ENCODE measurements at regions not wholly inside any gene's neighbourhood (a gene's known extent, or its start where the extent isn't known, plus 50 kb on each side); places are given as distances from the start of the nearest gene placed in this dataset.
"Not testable (repeated sequence)": the region's sequence is repeated elsewhere in the genome, so short reads cannot be mapped to it uniquely, and the experiment has no call there.

DNA sequence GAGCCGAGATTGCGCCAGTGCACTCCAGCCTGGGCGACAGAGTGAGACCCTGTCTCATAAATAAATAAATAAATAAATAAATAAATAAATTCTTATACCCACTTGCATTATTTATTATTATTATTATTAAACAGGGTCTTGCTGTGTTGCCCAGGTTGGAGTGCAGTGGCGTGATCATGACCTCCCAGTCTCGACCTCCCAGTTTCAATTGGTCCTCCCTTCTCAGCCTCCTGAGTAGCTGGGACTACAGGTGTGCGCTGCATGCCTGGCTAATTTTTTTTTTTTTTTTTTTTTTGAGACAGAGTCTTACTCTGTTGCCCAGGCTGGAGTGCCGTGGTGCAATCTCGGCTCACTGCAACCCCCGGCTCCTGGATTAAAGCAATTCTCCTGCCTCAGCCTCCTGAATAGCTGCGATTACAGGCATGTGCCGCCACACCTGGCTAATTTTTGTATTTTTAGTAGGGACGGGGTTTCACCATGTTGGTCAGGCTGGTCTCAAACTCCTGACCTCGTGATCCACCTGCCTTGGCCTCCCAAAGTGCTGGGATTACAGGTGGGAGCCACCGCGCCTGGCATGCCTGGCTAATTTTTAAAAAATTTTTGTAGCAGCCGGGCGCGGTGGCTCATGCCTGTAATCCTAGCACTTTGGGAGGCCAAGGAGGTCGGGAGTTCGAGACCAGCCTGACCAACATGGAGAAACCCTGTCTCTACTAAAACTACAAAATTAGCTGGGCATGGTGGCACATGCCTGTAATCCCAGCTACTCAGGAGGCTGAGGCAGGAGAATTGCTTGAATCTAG is 150.2 kb downstream of the SEC14L1 start:
- not testable (repeated sequence) for DNase-seq (ENCODE audit: low spot score)

DNA sequence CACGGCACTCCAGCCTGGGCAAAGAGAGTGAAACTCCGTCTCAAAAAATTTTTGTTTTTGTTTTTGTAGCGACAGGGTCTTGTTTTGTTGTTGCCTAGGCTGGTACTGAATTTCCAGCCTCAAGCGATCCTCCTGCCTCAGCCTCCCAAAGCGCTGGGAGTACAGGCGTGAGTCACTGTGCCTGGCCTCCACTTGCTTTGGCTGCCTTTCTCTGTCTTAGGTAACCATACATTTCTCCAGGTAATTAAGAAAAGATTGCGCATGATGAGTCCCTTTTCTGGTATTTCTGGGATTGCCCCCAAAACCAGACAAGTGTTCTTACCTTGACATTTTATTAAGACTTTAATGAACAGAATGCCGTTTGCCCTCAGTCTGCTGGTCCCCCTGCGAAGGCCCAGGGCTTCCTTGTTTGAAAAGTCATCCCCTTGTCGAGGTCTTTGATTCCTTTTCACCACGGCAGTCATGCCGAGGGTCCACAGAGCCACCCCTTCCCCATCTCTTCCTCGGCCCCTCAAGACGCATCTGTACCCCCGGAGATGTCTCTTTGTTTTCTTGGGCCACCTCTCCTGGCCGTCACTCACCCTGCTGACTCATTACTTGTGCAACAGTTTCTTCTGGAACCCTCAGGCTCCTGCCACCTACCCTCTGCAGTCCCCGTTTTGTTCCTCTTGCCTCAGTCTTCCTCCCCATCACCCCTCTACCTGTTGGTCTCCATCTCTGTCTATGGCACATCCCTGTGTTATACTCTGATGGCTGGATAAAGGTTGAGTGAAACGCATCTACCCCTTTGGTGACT is 151.0 kb downstream of the SEC14L1 start:
- DNase-seq (ENCODE audit: low spot score), result no peak

DNA sequence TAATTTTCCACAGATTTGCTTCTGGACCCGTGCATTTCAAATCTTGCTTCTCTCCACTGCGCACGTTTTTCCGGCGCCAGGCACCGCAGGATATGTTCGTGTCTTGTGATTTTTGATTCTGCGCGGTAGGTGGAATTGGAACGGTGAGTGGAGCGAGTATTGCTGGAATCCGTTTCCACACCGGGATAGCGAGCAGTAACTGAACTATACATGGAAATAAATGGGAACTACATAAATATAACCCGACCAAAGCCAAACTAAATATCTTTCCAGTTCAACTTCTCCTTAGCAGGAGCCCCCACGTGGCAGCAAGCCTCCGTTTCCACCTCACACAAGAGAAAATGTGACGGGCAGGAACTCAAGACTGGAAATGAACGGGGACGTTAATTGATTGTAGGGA is 154.0 kb downstream of the SEC14L1 start:
- DNase-seq (ENCODE audit: low spot score), result no peak

DNA sequence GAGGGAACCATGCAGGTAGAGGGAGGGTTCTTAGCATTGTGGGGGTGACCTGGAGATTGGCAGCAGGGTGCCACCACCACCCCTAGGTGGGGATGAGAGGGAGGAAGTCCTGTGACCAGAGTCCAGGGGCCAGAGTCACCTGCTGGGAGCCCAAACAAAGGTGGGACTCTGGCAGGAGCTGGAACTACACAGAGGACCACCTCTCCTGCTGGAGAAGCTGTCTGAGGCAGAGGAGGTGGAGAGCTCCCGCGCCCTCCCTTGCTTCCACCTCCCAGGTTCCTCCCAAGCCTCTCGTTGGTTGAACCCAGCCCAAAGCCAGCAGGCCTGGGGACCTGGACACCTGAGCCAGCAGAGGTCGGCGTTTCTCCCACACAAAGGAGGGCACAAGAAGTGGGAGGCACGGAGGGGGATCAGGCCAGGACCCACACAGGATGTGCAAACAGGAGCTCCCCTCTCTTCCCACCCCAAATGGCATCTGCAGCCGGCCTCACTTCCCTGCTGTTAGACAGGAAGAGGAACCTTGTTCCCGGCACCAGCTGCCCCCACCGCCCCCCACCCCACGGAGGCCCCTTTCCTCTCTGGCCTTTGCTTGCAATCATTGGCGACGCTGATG is 154.6 kb downstream of the SEC14L1 start:
- no peak for DNase-seq (ENCODE audit: low spot score)

DNA sequence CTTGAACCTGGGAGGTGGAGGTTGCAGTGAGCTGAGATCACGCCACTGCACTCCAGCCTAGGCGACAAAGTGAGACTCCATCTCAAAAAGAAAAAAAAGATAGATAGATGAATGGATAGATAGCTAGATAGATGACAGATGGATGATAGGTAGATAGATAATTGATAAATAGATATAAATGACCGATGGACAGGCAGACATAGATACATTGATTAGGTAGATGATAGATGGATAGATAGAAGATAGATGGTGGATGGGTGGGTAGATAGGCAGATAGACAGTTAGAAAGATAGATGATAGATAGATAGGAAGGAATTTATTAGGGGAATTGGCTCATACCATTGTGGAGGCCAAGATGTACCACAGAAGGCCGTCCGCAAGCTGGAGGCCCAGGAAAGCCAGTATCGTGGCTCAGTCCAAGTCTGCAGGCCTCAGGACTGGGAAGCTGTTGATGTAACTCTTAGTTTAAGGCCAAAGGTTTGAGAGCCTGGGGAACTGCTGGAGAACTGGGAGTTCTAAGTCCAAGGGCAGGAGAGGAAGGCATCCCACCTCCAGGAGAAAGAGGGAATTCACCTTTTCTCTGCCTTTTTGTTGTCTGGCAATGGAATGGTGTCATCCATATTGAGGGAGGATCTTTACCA is 156.1 kb downstream of the SEC14L1 start:
- DNase-seq (ENCODE audit: low spot score), result no peak

DNA sequence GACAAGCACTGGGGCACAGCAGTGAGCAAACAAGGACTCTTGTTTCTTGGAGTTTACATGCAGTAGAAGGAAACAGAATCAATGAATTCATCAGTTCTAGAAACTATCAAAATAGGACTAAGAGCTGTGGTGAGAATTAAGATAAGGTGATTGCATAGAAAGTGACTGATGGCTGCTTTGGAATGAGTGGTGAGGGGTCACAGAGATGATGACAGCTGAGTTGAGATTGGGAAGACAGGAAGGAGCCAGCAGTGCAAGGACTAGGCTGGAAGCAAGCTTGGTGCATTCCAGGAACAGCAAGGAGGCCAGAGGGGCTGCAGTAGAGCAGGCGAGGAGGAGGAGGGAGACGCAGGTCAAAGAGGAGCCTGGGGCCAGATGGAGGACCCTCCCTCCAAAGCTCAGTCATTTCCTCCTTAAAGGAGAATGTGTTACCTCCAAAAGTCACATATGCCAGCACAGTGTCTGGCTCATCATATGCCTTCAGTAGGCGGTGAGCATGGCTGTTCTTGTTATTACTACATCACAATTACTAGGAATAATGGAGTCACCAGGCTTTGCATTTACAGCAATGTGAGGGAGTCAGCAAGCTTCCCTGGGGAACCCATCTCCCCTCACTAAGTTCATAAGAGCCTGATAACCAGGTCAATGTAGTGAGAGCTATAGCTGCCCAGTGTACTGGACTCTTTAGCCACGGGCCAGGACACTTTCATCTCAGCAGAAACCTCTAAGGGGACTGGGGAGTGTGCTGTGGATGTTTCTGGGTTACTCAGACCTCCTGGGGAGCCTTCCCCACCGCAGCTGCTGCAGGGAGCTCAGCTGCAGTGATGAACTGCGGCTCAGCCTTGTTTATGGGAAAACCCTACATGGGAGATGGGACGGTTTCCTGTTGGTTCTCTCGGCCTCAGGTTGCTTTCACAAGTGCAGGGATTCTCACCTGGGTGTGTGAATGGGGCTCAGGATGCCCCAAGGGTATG is 157.2 kb downstream of the SEC14L1 start:
- no peak for DNase-seq (ENCODE audit: low spot score)

DNA sequence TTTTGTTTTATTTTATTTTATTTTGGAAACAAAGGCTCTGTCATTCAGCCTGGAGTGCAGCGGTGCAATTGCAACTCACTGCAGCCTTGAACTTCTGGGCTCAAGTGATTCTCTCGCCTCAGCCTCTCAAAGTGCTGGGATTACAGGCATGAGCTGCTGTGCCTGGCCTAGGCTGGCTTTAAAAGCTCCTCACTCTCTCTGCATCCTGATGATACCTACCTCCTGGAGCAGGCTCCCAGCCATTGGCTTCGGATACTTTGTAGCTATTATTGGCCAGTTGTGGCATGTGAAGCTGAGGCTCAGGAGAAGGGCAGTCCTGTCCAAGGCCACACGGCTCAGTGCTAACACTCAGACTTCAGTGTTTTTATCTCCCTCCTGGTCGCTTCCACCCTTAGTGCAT is 158.0 kb downstream of the SEC14L1 start:
- DNase-seq (ENCODE audit: low spot score), result no peak

DNA sequence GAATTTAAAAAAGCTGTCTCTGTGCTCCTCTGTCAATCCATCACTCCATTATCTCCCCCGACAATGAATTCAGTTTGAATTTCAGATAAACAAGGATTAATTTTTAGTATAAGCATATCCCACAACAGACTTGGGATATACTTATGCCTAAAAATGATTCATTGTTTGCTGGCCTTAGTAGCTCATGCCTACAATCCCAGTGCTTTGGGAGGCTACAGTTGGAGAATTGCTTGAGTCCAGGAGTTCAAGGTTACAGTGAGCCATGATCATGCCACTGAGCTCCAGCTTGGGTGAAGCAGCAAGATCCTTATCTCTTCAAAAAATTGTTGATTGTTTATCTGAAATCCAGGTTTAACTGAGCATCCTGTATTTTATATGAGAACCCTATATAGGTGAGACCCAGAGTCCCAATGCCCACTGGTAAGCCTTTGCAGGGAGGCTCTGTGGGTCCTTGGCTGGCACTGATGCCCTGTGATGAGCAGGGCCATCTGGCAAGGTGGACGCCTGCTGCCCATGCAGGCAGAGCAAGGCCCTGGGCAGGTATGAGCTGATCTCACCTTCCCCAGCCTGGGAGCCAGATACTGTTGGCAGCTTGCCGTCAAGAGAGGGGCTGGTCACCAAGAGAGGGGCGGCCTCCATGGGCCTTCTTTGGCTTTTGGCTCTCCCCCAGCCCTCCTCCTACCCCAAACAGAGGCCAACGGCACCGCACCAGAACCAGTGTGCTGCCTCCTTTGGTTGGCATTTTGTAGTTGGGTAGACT is 158.7 kb downstream of the SEC14L1 start:
- DNase-seq (ENCODE audit: low spot score), result no peak

DNA sequence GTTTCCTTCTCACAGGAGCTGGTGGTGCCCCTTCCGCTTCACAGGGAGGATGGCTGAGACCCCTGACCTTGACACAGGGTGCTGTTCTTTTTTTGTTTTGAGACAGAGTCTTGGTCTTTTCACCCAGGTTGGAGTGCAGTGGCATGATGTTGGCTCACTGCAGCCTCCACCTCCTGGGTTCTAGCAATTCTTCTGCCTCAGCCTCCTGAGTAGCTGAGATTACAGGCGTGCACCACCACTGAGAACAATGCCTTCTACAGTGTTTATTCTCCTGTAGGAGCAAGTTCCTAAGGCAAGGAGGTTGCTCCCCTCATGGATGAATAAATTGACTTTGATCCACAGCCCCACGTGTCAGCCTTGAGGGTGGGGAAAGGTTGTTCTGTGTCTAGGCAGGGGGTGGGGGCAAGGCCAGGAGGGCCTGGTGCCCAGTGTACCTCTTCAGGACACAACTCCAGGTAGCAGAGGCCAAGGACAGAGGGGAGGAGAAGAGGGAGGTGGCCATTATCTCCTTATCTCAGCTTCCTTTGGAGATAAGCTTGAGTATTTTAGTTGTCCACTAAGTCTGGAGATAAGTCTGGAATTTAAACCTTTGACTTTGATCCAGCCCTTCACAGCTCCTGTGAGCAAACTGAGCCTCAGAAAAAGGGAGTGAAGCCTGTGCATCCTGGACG is 159.4 kb downstream of the SEC14L1 start:
- no peak for DNase-seq (ENCODE audit: low spot score)

DNA sequence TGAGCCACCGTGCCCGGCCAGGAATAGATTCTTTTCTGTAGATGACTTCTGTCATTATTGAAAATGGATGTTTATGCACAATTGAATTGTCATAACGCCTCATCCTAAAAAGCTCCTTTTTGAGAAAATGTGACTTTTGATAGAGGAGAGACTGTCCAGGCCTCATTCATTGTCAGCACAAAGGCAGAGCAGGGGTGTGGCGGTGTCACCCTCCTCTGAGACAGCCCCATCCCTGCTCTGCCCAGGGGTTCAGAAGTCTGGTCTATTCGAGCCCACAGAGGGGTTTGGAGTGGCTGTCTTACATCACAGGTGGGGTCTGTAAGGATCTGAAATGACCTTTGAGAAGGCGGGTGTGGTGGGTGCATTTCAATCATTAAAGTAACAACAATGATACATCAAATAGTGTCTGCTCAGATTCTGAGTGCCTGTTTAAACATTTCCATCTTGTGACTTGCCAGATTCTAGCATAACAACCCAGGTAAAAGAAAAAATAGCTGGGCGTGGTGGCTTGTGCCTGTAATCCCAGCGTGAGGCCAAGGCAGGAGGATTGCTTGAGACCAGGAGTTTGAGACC is 161.0 kb downstream of the SEC14L1 start:
- no peak for DNase-seq (ENCODE audit: low spot score)

DNA sequence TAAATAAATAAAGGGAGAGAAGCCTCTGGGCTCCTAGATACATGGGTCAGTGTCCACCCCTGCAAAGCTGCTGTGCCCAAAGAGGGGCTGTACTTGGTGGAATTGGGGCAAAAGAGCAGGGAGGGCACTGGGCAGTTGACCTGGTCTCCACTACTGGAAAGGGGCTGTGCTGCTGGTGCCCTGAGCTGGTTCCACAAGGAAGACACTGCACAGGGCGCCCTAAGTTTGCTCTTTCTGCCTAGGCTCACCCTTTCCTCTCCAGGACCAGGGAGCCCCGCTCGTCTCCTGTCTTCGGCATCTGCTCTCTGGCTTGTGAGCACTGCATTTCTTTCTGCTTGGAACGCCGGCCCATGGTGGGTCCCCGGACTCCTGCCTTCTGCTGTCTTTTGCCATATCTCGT is 161.9 kb downstream of the SEC14L1 start:
- no peak for DNase-seq (ENCODE audit: low spot score)

DNA sequence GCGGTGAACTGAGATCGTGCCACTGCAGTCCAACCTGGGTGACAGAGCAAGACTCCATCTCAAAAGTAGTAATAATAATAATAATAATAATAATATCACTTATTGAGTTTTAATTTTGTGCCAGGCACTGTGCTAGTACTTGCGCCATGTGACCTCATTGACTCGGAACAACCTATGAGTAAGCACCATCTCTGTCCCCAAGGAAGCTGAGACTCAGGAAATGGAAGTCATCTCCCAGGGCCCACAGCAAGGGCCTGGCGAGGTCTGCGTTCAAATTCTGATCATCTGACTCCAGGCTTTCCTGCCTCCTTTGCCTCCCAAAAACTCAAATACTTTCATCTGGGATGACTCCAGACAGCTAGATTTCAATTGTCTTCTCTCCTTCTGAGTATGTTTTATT is 162.9 kb downstream of the SEC14L1 start:
- no peak for DNase-seq (ENCODE audit: low spot score)

DNA sequence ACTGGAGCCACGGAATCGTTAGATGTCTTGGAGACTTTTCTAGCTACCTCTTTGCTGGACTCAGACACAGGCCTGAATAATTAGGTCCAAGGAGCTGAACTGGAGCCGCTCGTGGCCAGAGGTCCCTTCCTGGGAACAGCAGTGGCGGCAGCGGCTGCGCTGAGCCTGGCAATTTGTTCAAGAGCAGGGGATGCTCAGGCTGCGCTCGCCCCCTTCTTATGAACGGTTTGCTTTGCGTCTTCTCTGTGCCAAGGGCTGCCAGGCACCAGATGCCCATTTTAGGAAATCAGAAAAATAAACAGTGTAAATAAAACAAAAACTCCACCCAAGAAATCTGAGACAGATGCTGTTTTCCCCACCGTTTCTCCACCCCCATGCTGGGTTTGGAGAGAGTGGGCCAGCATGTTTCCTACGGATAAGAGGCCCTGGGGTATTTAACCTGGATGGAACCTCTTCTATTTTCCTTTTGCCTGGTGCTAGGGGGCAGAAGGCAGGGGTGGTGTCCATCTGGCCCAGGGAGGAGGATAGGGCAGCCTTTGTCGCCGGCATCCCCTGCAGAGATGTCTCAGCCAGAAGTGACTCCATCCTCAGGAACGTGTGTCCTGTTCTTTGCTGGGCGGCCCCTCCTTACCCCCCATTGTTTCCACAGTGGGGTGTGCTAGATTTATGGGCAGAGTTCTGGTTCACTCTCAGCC is 163.4 kb downstream of the SEC14L1 start:
- no peak for DNase-seq (ENCODE audit: low spot score)

DNA sequence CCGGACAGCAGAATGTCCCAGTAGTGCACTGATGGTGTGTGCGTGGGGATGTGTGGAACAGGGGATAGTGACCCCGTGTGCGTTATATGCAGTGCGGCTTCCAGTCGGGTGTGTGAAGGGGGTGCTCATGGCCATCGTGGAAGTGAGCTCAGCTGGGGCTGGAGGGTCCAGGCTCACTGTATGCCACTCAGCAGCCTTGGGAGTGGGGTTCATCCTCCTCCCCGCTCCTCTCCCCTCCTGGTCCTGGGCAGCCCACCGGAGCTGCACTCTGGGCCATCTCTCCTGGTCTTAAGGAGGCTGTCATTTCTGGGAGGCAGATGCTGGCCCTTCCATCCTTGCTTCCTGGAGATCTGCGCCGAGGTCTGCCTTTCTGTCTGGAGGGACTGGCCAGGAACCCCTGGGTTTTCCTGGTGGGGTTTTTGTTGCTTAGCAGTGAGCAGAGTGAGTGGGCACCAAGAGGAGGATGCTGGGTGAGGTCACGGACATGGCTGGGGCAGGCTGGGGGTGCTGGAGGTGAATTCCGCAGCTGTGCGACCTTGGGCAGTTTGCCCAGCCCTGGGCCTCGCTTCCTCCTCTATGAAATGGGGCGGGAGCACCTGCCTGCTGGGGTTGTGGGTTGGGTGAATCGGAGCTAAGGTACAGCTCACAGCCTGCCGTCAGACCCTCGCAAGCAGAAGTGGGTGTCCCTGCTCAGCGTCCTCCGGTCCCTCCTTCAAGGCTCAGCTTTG is 164.1 kb downstream of the SEC14L1 start:
- no peak for DNase-seq (ENCODE audit: low spot score)

DNA sequence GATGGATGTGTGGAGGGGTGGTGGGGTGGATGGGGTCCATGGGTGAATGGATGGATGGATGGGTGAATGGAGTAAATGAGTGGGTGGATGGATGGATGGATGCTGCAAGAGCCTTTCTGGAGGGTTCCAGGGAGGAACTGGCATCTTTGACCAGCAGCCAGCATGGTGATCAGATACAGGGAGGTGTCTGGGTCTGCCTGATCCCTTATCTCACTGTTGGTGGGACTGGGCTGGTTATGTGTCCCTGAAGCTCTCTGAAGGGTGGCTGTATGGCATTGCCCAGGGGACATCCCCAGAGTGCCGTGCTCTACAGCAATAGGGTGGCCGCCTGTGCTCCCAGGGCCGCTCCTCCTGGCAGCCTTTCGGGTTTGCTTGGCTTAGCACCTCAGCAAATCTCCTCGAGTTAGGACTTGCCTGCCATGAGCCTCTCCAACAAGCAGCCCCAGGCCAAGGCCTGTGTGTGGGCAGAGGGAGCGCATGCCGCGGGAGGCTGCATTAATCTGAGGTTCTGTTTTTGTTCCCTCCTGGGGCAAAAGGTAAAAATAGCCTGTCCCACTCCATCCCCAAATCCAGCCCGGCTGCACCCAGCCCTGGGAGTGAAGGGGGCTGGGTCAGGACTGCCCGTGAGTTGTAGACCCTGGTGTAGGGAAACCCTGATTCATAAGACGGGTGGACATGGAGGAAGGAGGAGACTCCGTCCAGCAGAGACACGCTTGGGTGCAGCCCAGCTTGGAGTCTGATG is 165.4 kb downstream of the SEC14L1 start:
- DNase-seq (ENCODE audit: low spot score), result no peak

DNA sequence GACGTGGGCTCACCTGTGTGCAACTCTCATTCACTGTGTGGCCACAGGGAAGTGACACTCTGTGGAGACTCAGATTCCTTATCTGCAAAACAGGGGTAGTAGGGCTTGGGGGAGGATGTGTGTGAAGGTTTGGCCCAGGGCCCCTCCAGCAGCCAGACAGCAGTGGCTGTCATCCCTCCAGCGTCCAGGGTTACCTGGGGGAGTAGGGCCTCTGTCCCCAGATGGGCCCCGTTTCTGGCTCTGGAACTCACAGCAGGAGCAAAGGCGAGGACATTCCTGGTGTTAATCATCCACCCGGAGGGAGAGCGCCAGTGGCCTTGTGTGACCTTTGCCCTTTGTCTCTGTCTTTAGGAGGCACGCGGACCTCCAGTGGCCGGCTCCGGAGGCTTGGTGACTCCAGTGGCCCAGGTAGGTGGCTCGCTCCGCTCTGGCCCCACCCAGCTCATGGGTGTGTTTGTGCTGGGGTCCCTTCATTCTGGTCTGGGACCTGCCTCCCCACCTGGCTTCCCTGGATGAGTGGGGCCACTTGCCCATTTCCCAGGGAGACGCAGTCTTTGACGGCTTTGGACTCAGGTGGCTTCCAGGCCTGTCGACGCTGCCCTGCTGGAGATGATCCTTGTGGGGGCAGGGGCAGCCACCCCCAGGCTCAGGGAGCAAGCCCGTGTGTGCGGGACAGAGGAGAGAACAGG is 166.2 kb downstream of the SEC14L1 start:
- no peak for DNase-seq (ENCODE audit: low spot score)
